BJ (cell line): ENCODE measurements at regions not wholly inside any gene's neighbourhood (a gene's known extent, or its start where the extent isn't known, plus 50 kb on each side); places are given as distances from the start of the nearest gene placed in this dataset.

Experiments used
- CTCF ChIA-PET: fragments of 350-600 bp; formaldehyde crosslinking; extraction: SDS; loops from one replicate; lab custom pipeline; 2021; ENCODE audit warnings: antibody characterized with exemption, inconsistent platforms; lab: Yijun Ruan, JAX
- POLR2A ChIA-PET: fragments of 300-600 bp; sonication (Branson Sonifier 250); formaldehyde crosslinking; extraction: SDS; loops from one replicate; lab custom pipeline; 2021; ENCODE audit warnings: antibody characterized with exemption; lab: Charles Lee
- DNase-seq: peaks from one replicate; pipeline ENCODE4 v3.0.0-alpha.2; 2011; ENCODE audit warnings: low read depth
- H3K27me3 ChIP-seq: 2 replicates; pipeline ENCODE4 v1.6.0; 2011; ENCODE audit warnings: low read length; ENCODE audit not compliant: control insufficient read depth, insufficient read depth
- H3K36me3 ChIP-seq: 2 replicates; pipeline ENCODE4 v1.5.1; 2011; ENCODE audit warnings: low read length; ENCODE audit not compliant: control insufficient read depth, insufficient read depth
- H3K4me3 ChIP-seq: 2 replicates; pipeline ENCODE4 v1.5.1; 2011; ENCODE audit warnings: low read depth, mild to moderate bottlenecking, control low read depth, low read length
- CTCF ChIP-seq: IDR thresholded peaks from 2 replicates; pipeline ENCODE4 v1.5.1; 2011; ENCODE audit warnings: low read depth, mild to moderate bottlenecking, control low read depth, inconsistent platforms, low read length, moderate library complexity; ENCODE audit not compliant: insufficient read depth

GRCh38 chr3:31254483-31254882 lies 278.2 kb upstream of the STT3B start:
- Histone ChIP-seq H3K4me3 (no peak overlapping the region), H3K27me3 (no peaks in the 10 kb centered on the region), H3K36me3 (no peaks in the 10 kb centered on the region)
- TF ChIP-seq CTCF, result no peak
- ChIA-PET POLR2A (no interaction called here), CTCF (interaction anchor here (0.6 to 2.6 kb wide), 3 partner anchors 13 to 84 kb away, joined by 3 to 10 read pairs (median 3); no protein-coding TSS in a partner anchor)
- no peak for DNase-seq

- ChIA-PET CTCF (interaction anchor here (0.6 to 2.6 kb wide), 2 partner anchors 12 to 30 kb away, joined by 3 to 10 read pairs; no protein-coding TSS in a partner anchor), POLR2A (no interaction called here)
- H3K36me3 ChIP-seq, result no peaks in the 10 kb centered on the region
- no peak overlapping the region for H3K4me3 ChIP-seq
- TF ChIP-seq CTCF, result no peak
- DNase-seq, result no peak
- no peaks in the 10 kb centered on the region for H3K27me3 ChIP-seq
These were observed 277.6 kb upstream of the STT3B start for GRCh38 chr3:31255007-31255581.

- Histone ChIP-seq H3K27me3 (no peaks in the 10 kb centered on the region), H3K4me3 (no peak overlapping the region), H3K36me3 (no peaks in the 10 kb centered on the region)
- ChIA-PET POLR2A (no interaction called here), CTCF (interaction anchor here (1.0 kb wide), 1 partner anchor 12 kb away, joined by 3 read pairs; no protein-coding TSS in a partner anchor)
- no peak for TF ChIP-seq CTCF
- no peak for DNase-seq
These were observed 270.5 kb upstream of the STT3B start for GRCh38 chr3:31262201-31262600.

- ChIA-PET CTCF (no interaction called here), POLR2A (no interaction called here)
These were observed 268.8 kb upstream of the STT3B start for GRCh38 chr3:31263897-31264296.

More at GRCh38 chr3:31263897-31264296, 268.8 kb upstream of the STT3B start:
- no peaks in the 10 kb centered on the region for H3K36me3 ChIP-seq
- H3K27me3 ChIP-seq, result no peaks in the 10 kb centered on the region
- TF ChIP-seq CTCF, result no peak
- no peak for DNase-seq
- H3K4me3 ChIP-seq, result no peak overlapping the region
